ENCODE measurements at regions not wholly inside any gene's neighbourhood (a gene's known extent, or its start where the extent isn't known, plus 50 kb on each side); places are given as distances from the start of the nearest gene placed in this dataset.

- TF ChIP-seq CTCF (optimal IDR thresholded peaks at IDR 0.05 in 1 of 3, IDR thresholded peaks at IDR 0.05 in 1 of 3, conservative IDR thresholded peaks at IDR 0.05 in 1 of 3; ENCODE audit: extremely low read depth in 1 of 3, insufficient read depth in 2 of 3, low read length in 3 of 3) (no peak), EZH2 (IDR thresholded peaks at IDR 0.05; ENCODE audit: low read length) (no peak)
Observed at GRCh38 chr4:131650951-131651350, 1498.1 kb upstream of the PCDH10 start.
